Activated CD8-positive, alpha-beta T cell treated with anti-CD3 and anti-CD28 coated beads, Interleukin-2, amount 10 ng/mL, durations not matched to agents 7 days and 5 days (primary cell): ENCODE measurements at regions not wholly inside any gene's neighbourhood (a gene's known extent, or its start where the extent isn't known, plus 50 kb on each side); places are given as distances from the start of the nearest gene placed in this dataset.

Experiments
- ATAC-seq: fragments of 150-1000 bp; cut with Tn5 transposase; one replicate; pipeline ENCODE4 v1.10.0; 2021; ENCODE audit warnings: moderate library complexity
- CTCF ChIA-PET: fragments of 350-600 bp; sonication (Branson Sonifier 250); formaldehyde crosslinking; loops from one replicate; lab custom pipeline; 2021; ENCODE audit warnings: antibody characterized with exemption; lab: Charles Lee
- POLR2A ChIA-PET: fragments of 350-600 bp; sonication (Branson Sonifier 250); formaldehyde crosslinking; loops from one replicate; lab custom pipeline; 2021; ENCODE audit warnings: antibody characterized with exemption; lab: Charles Lee
- DNase-seq: peaks from one replicate; pipeline ENCODE4 v3.0.0-alpha.2; 2020
- H3K27ac Mint-ChIP-seq: one replicate; pipeline ENCODE4 v1.8.0; 2021; ENCODE audit warnings: mild to moderate bottlenecking, mixed read lengths
- H3K27me3 Mint-ChIP-seq: one replicate; pipeline ENCODE4 v1.8.0; 2021; ENCODE audit warnings: low read depth, mixed read lengths
- H3K36me3 Mint-ChIP-seq: one replicate; pipeline ENCODE4 v1.8.0; 2021; ENCODE audit warnings: low read depth, mixed read lengths
- H3K4me1 Mint-ChIP-seq: one replicate; pipeline ENCODE4 v1.8.0; 2021; ENCODE audit warnings: low read depth, mixed read lengths
- H3K4me3 Mint-ChIP-seq: one replicate; pipeline ENCODE4 v1.8.0; 2021; ENCODE audit warnings: mild to moderate bottlenecking, mixed read lengths
- H3K9me3 Mint-ChIP-seq: one replicate; pipeline ENCODE4 v1.8.0; 2022; ENCODE audit warnings: mixed read lengths; ENCODE audit not compliant: insufficient read depth

- ATAC-seq: no peak
- ChIA-PET CTCF (no interaction called here), POLR2A (no interaction called here)
- Mint-ChIP-seq H3K4me3 (no peak overlapping the region), H3K9me3 (peaks cover 3% of the 10 kb centered on the region), H3K27ac (no peak overlapping the region), H3K27me3 (no peaks in the 10 kb centered on the region), H3K4me1 (no peaks in the 10 kb centered on the region), H3K36me3 (no peaks in the 10 kb centered on the region)
- no peak for DNase-seq
These were observed 131.1 kb upstream of the CNTN4 start for GRCh38 chr3:1967525-1967924.

- no peaks in the 10 kb centered on the region for H3K4me1 Mint-ChIP-seq
These were observed 129.4 kb upstream of the CNTN4 start for GRCh38 chr3:1969281-1969680.

DNA sequence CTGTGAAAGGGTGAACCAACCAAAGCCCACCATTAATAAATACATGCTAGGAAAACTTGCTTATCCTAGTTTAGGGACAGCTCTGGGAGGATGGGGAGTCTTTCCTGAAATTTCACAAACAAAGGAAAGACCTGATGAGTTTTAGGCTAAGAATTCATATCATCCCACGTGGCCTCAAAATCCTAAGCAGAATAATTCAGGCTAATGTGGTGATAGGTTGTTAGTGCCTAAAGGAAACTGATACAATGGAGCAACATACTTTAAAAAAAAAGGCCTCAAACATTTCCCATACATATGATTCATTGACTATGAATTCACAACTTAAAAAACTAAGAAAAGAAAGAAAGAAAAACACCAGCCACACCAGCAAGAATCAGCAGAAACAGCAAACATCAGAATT lies 126.9 kb upstream of the CNTN4 start:
- no peak for ATAC-seq

More at GRCh38 chr3:1969281-1969680, 129.4 kb upstream of the CNTN4 start:
- no peak for ATAC-seq
- Mint-ChIP-seq H3K27ac (no peak overlapping the region), H3K36me3 (no peaks in the 10 kb centered on the region), H3K9me3 (peaks cover 7% of the 10 kb centered on the region), H3K27me3 (no peaks in the 10 kb centered on the region), H3K4me3 (no peak overlapping the region)
- DNase-seq: no peak
- POLR2A ChIA-PET: no interaction called here
- CTCF ChIA-PET: no interaction called here

GRCh38 chr3:1979961-1980615 lies 118.6 kb upstream of the CNTN4 start:
- DNase-seq (no peak), ATAC-seq (no peak)
- H3K4me1 Mint-ChIP-seq: no peaks in the 10 kb centered on the region
- ChIA-PET CTCF (no interaction called here), POLR2A (no interaction called here)
- peaks cover 3% of the 10 kb centered on the region for H3K9me3 Mint-ChIP-seq
- H3K27ac Mint-ChIP-seq: no peak overlapping the region
- H3K4me3 Mint-ChIP-seq: no peak overlapping the region
- H3K36me3 Mint-ChIP-seq: no peaks in the 10 kb centered on the region
- no peaks in the 10 kb centered on the region for H3K27me3 Mint-ChIP-seq

More for the DNA sequence above, 126.9 kb upstream of the CNTN4 start:
- Mint-ChIP-seq H3K4me3 (no peak overlapping the region), H3K36me3 (no peaks in the 10 kb centered on the region), H3K27ac (no peak overlapping the region), H3K4me1 (no peaks in the 10 kb centered on the region), H3K27me3 (no peaks in the 10 kb centered on the region), H3K9me3 (peaks cover 16% of the 10 kb centered on the region)
- ChIA-PET CTCF (no interaction called here), POLR2A (no interaction called here)
- DNase-seq: no peak

GRCh38 chr3:1987980-1988379 lies 110.7 kb upstream of the CNTN4 start:
- Mint-ChIP-seq H3K4me3 (no peak overlapping the region), H3K9me3 (peaks cover 7% of the 10 kb centered on the region), H3K27ac (no peak overlapping the region), H3K27me3 (no peaks in the 10 kb centered on the region), H3K4me1 (no peaks in the 10 kb centered on the region), H3K36me3 (no peaks in the 10 kb centered on the region)
- DNase-seq (no peak), ATAC-seq (no peak)
- POLR2A ChIA-PET: no interaction called here
- CTCF ChIA-PET: no interaction called here

DNA sequence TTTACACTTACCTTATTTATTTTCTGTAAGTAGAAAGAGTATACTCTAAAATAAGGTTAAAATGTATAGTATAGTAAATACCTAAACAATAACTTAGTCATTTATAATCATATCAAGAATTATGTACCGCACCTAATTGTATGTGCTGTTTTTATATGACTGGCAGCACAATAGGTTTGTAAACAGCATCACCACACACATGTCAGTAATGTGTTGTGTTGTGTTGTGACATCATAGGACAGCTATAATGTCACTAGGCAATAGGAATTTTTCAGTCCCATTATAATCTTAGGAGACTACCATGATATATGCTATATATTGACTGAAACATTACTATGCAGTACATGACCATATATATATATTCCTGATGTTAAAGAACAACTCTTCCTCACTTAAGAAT lies 99.9 kb upstream of the CNTN4 start:
- no peak for ATAC-seq
- Mint-ChIP-seq H3K4me1 (no peaks in the 10 kb centered on the region), H3K36me3 (no peaks in the 10 kb centered on the region), H3K27ac (no peak overlapping the region), H3K27me3 (no peaks in the 10 kb centered on the region), H3K9me3 (peaks cover 6% of the 10 kb centered on the region), H3K4me3 (no peak overlapping the region)
- no peak for DNase-seq
- CTCF ChIA-PET: no interaction called here
- POLR2A ChIA-PET: no interaction called here

GRCh38 chr3:2001306-2002108 lies 97.2 kb upstream of the CNTN4 start:
- Mint-ChIP-seq H3K27me3 (no peaks in the 10 kb centered on the region), H3K4me3 (no peak overlapping the region), H3K36me3 (no peaks in the 10 kb centered on the region), H3K27ac (no peak overlapping the region), H3K4me1 (no peaks in the 10 kb centered on the region), H3K9me3 (no peaks in the 10 kb centered on the region)
- CTCF ChIA-PET: no interaction called here
- no peak for ATAC-seq
- DNase-seq: no peak
- POLR2A ChIA-PET: no interaction called here

- Mint-ChIP-seq H3K27me3 (no peaks in the 10 kb centered on the region), H3K4me1 (no peaks in the 10 kb centered on the region), H3K4me3 (no peak overlapping the region), H3K27ac (no peak overlapping the region), H3K36me3 (no peaks in the 10 kb centered on the region), H3K9me3 (peaks cover 2% of the 10 kb centered on the region)
- CTCF ChIA-PET: no interaction called here
- POLR2A ChIA-PET: no interaction called here
- DNase-seq: no peak
- no peak for ATAC-seq
These were observed 74.7 kb upstream of the CNTN4 start for GRCh38 chr3:2023959-2024358.

DNA sequence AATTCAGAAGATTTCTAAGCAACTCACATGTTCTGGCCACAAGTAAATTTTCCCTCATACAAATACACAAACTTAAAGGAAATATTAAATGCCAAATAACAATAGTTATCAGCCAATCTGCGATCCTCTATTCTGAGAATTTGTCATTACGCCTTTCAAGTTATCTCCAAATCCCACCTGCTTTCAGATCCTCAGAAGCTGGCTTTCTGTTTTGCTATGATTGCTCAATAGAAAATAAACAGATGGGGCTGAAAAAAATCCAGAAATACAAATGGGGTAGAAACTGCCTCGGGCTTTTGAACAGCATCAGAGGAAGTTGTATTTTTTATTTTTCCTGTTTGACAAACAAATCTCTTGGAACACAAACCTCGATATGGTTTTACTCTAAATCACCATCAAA lies 74.0 kb upstream of the CNTN4 start:
- POLR2A ChIA-PET: no interaction called here
- Mint-ChIP-seq H3K9me3 (peaks cover 7% of the 10 kb centered on the region), H3K27ac (no peak overlapping the region), H3K4me1 (no peaks in the 10 kb centered on the region), H3K36me3 (no peaks in the 10 kb centered on the region), H3K4me3 (no peak overlapping the region), H3K27me3 (no peaks in the 10 kb centered on the region)
- ATAC-seq (no peak), DNase-seq (no peak)
- CTCF ChIA-PET: no interaction called here

DNA sequence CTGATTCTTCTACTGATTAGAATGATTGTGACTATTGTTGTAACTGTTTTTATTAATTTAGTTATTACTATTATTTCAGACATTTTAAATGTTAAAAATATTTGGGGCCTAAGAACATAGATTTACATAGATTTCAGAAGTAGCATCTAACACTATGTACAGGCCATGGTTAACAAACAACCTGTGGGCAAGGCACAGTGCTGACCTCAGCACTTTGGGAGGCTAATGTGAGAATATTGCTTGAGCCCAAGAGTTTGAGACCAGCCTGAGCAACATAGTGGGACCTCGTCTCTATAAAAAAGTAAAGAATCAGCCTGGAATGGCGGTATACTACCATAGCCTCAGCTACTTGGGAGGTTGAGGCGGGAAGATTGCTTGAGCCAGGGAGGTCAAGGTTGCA lies 69.1 kb upstream of the CNTN4 start:
- ATAC-seq (no peak), DNase-seq (no peak)
- no peak overlapping the region for H3K27ac Mint-ChIP-seq
- no peak overlapping the region for H3K4me3 Mint-ChIP-seq
- H3K36me3 Mint-ChIP-seq: no peaks in the 10 kb centered on the region
- H3K27me3 Mint-ChIP-seq: no peaks in the 10 kb centered on the region
- H3K9me3 Mint-ChIP-seq: peaks cover 13% of the 10 kb centered on the region
- ChIA-PET CTCF (no interaction called here), POLR2A (no interaction called here)
- no peaks in the 10 kb centered on the region for H3K4me1 Mint-ChIP-seq

- DNase-seq (no peak), ATAC-seq (no peak)
- no peaks in the 10 kb centered on the region for H3K4me1 Mint-ChIP-seq
- no peaks in the 10 kb centered on the region for H3K9me3 Mint-ChIP-seq
- no peak overlapping the region for H3K4me3 Mint-ChIP-seq
- ChIA-PET POLR2A (no interaction called here), CTCF (no interaction called here)
- H3K27ac Mint-ChIP-seq: no peak overlapping the region
- no peaks in the 10 kb centered on the region for H3K36me3 Mint-ChIP-seq
- H3K27me3 Mint-ChIP-seq: no peaks in the 10 kb centered on the region
These were observed 62.6 kb upstream of the CNTN4 start for GRCh38 chr3:2036076-2036475.

- ATAC-seq (no peak), DNase-seq (no peak)
- H3K4me3 Mint-ChIP-seq: no peak overlapping the region
- CTCF ChIA-PET: no interaction called here
- no peak overlapping the region for H3K27ac Mint-ChIP-seq
- no peaks in the 10 kb centered on the region for H3K9me3 Mint-ChIP-seq
- H3K4me1 Mint-ChIP-seq: no peaks in the 10 kb centered on the region
- POLR2A ChIA-PET: no interaction called here
- no peaks in the 10 kb centered on the region for H3K36me3 Mint-ChIP-seq
- H3K27me3 Mint-ChIP-seq: no peaks in the 10 kb centered on the region
These were observed 56.7 kb upstream of the CNTN4 start for GRCh38 chr3:2041931-2042330.
